Thyroid gland (tissue), 4 donors: ENCODE measurements at regions not wholly inside any gene's neighbourhood (a gene's known extent, or its start where the extent isn't known, plus 50 kb on each side); places are given as distances from the start of the nearest gene placed in this dataset.

ENCODE experiments used
- DNase-seq, 2 donors: peaks; one replicate each; pipeline ENCODE4 v3.0.0-alpha.2; 2019
- H3K27ac ChIP-seq, 3 donors: fragments of 200-600 bp; sonication (generic); 1 replicate in 2 of 3; 2 replicates in 1 of 3; pipeline ENCODE4 v1.5.1; 2016 to 2019; ENCODE audit warnings: mild to moderate bottlenecking in 1 of 3, moderate library complexity in 1 of 3
- H3K27me3 ChIP-seq: fragments of 200-600 bp; sonication (generic); one replicate; pipeline ENCODE4 v1.5.1; 2019
- H3K36me3 ChIP-seq, 2 donors: fragments of 200-600 bp; sonication (generic); one replicate each; pipeline ENCODE4 v1.5.1; 2016 to 2019
- H3K4me1 ChIP-seq, 2 donors: fragments of 200-600 bp; sonication (generic); one replicate each; pipeline ENCODE4 v1.5.1; 2017 to 2019
- H3K4me3 ChIP-seq, 3 donors: fragments of 200-600 bp; sonication (generic); replicated peaks in 1 of 3; 1 replicate in 2 of 3; 2 replicates in 1 of 3; pipeline ENCODE4 v1.5.1; 2016; ENCODE audit warnings: mild to moderate bottlenecking in 1 of 3
- H3K9me3 ChIP-seq: fragments of 200-600 bp; sonication (generic); one replicate; pipeline ENCODE4 v1.5.1; 2017
- POLR2A ChIP-seq, 2 donors: fragments of 450-650 bp; IDR thresholded peaks; one replicate each; pipeline ENCODE4 v1.6.1; 2017; ENCODE audit warnings: antibody characterized with exemption in 2 of 2, mild to moderate bottlenecking in 2 of 2, moderate library complexity in 1 of 2
- WGBS, 2 donors: methylation state at CpG; one replicate each; pipeline ENCODE4 v1.1.5; 2017; 5-methylcytosine and 5-hydroxymethylcytosine counted together
- intact Hi-C: fragments of 100-400 bp; cut with DNase I; formaldehyde crosslinking; loops from one replicate; pipeline ENCODE4 v1.15.1; 2023
- TF ChIP-seq, protein P1 (sequence below), 6 experiments: fragments of 200-600 bp in 3 of 6; fragments of 450-650 bp in 3 of 6; sonication (generic) in 3 of 6; IDR thresholded peaks; one replicate each; pipeline ENCODE4 v1.5.1; 2016 to 2019; ENCODE audit warnings: antibody characterized with exemption in 6 of 6, mild to moderate bottlenecking in 2 of 6, inconsistent platforms in 1 of 6, moderate library complexity in 1 of 6

GRCh38 chr1:224846119-224846907 lies 83.2 kb upstream of the DNAH14 start:
- Histone ChIP-seq H3K9me3 (no peaks in the 10 kb centered on the region), H3K27ac (no peak overlapping the region), H3K27me3 (no peaks in the 10 kb centered on the region), H3K4me1 (no peaks in the 10 kb centered on the region), H3K4me3 (no peak overlapping the region), H3K36me3 (no peaks in the 10 kb centered on the region)
- no peak for TF ChIP-seq POLR2A (IDR thresholded peaks at IDR 0.05)
- TF ChIP-seq, protein P1, sequence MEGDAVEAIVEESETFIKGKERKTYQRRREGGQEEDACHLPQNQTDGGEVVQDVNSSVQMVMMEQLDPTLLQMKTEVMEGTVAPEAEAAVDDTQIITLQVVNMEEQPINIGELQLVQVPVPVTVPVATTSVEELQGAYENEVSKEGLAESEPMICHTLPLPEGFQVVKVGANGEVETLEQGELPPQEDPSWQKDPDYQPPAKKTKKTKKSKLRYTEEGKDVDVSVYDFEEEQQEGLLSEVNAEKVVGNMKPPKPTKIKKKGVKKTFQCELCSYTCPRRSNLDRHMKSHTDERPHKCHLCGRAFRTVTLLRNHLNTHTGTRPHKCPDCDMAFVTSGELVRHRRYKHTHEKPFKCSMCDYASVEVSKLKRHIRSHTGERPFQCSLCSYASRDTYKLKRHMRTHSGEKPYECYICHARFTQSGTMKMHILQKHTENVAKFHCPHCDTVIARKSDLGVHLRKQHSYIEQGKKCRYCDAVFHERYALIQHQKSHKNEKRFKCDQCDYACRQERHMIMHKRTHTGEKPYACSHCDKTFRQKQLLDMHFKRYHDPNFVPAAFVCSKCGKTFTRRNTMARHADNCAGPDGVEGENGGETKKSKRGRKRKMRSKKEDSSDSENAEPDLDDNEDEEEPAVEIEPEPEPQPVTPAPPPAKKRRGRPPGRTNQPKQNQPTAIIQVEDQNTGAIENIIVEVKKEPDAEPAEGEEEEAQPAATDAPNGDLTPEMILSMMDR (IDR thresholded peaks at IDR 0.05): no peak
- 65 to 70% methylated on average over 2 of the region's 2 CpGs for WGBS, 2 donors
- intact Hi-C loops: no loop called here
- DNase-seq: no peak

DNA sequence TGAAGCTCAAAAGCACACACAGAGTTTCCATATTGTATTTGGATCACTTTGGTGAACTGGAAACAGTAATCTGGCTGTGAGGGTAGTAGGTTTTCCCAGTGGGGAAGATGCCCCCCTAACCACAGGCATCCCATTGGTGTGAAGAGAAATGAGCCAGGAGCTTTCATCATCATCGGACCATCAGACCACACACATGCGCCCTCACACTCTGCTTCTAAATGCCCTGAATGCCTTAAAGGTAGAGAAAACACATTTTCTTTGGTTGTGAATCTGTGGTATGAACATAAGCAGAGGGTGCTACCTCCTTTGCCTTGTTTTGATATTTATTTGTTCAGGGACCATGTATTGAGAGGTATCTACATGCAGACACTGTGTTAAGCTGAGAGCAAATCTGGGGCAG lies 79.0 kb upstream of the DNAH14 start:
- Histone ChIP-seq H3K36me3 (no peaks in the 10 kb centered on the region), H3K4me1 (no peaks in the 10 kb centered on the region), H3K4me3 (no peak overlapping the region), H3K9me3 (no peaks in the 10 kb centered on the region), H3K27me3 (no peaks in the 10 kb centered on the region), H3K27ac (no peak overlapping the region)
- TF ChIP-seq, protein P1 (IDR thresholded peaks at IDR 0.05): no peak
- TF ChIP-seq POLR2A (IDR thresholded peaks at IDR 0.05): no peak
- intact Hi-C loops: loop anchor here (5.0 kb wide), 2 partner anchors 208 to 338 kb away; no protein-coding TSS in a partner anchor
- WGBS, 2 donors: 95 to 100% methylated on average over 2 of the region's 2 CpGs
- no peak for DNase-seq

DNA sequence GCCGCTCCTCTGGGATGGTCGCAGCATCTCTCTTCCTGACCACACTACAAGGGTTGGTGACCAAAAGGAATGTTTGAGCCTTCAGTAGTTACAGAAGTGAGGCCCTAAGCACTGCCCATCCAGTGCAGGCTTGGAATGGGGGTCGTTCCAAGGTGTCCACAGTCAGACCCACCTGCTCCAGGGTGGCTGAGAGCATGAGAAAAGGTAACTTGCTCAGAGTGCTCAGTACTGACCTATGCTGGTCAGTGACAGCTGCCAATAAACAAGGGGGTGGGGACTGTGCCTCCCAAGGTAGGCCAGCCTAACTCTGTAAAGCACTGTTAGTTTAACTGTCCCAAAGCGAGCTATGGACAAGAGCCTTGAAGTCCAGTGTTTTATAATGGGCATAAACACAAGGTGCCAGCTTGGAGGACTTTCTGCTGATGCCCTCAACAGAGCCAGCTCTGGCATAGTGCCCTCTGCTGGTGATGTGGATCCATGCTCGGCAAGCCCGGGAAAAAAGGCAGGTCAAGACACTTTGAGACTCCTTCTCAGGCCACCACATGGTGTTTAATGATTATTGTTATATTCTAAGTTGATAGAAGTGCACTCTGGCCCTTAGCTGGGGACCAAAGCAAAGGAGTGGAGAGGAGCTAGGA lies 78.1 kb upstream of the DNAH14 start:
- intact Hi-C loops: loop anchor here (5.0 kb wide), 2 partner anchors 209 to 339 kb away; no protein-coding TSS in a partner anchor

GRCh38 chr1:224851848-224852261 lies 77.6 kb upstream of the DNAH14 start:
- whole genome bisulfite sequencing, 2 donors: 40 to 54% methylated on average over 7 to 9 of the region's 9 CpGs

More for the DNA sequence above, 78.1 kb upstream of the DNAH14 start:
- Histone ChIP-seq H3K36me3 (no peaks in the 10 kb centered on the region), H3K4me1 (no peaks in the 10 kb centered on the region), H3K27ac (no peak overlapping the region), H3K9me3 (no peaks in the 10 kb centered on the region), H3K27me3 (no peaks in the 10 kb centered on the region), H3K4me3 (no peak overlapping the region)
- 46 to 53% methylated on average over 6 of the region's 6 CpGs for WGBS, 2 donors
- TF ChIP-seq, protein P1 (IDR thresholded peaks at IDR 0.05): peak; percentile 25 to 58 (median 38)
- TF ChIP-seq POLR2A (IDR thresholded peaks at IDR 0.05): no peak
- peak; percentile 62 to 73 for DNase-seq

More at GRCh38 chr1:224851848-224852261, 77.6 kb upstream of the DNAH14 start:
- DNase-seq: no peak
- Histone ChIP-seq H3K4me3 (no peak overlapping the region), H3K36me3 (no peaks in the 10 kb centered on the region), H3K27me3 (no peaks in the 10 kb centered on the region), H3K9me3 (no peaks in the 10 kb centered on the region), H3K4me1 (no peaks in the 10 kb centered on the region), H3K27ac (no peak overlapping the region)
- TF ChIP-seq, protein P1 (IDR thresholded peaks at IDR 0.05): no peak
- no peak for TF ChIP-seq POLR2A (IDR thresholded peaks at IDR 0.05)
- intact Hi-C loops: loop anchor here (5.0 kb wide), 2 partner anchors 210 to 340 kb away; no protein-coding TSS in a partner anchor
